ENCODE measurements at regions not wholly inside any gene's neighbourhood (a gene's known extent, or its start where the extent isn't known, plus 50 kb on each side); places are given as distances from the start of the nearest gene placed in this dataset.
"Not testable (repeated sequence)": the region's sequence is repeated elsewhere in the genome, so short reads cannot be mapped to it uniquely, and the experiment has no call there.

GRCh38 chr7:119643558-119643957, 629.4 kb upstream of the KCND2 start:
- H3K4me3 ChIP-seq (ENCODE audit: low read depth, low read length) = no peak overlapping the region
- H3K4me1 ChIP-seq = no peaks in the 10 kb centered on the region
- H3K27me3 ChIP-seq (replicated peaks; ENCODE audit: control insufficient read depth, insufficient read depth, low read length) = no peaks in the 10 kb centered on the region
- no peak overlapping the region for H3K27ac Mint-ChIP-seq (ENCODE audit: unreplicated experiment)
- H3K27me3 Mint-ChIP-seq (ENCODE audit: insufficient read depth, unreplicated experiment) = no peaks in the 10 kb centered on the region
- CTCF ChIA-PET = no interaction called here
- BruUV-seq (replicated peaks) = no TSS peak
- H3K4me1 Mint-ChIP-seq (ENCODE audit: low read depth, unreplicated experiment) = no peaks in the 10 kb centered on the region
- DNase-seq = no peak
- H3K9me3 ChIP-seq = no peaks in the 10 kb centered on the region
- peaks cover 8% of the 10 kb centered on the region for H3K9me3 Mint-ChIP-seq (ENCODE audit: unreplicated experiment)
- no peaks in the 10 kb centered on the region for H3K36me3 Mint-ChIP-seq (ENCODE audit: insufficient read depth, unreplicated experiment)
- POLR2A ChIA-PET = no interaction called here
- intact Hi-C loops (cut with micrococcal nuclease; ENCODE audit: unreplicated experiment) = no loop called here
- no peak for TF ChIP-seq CTCF (IDR thresholded peaks at IDR 0.05; ENCODE audit: insufficient read depth in 1 of 2, low read depth in 1 of 2, low read length in 1 of 2, severe bottlenecking in 1 of 2, unreplicated experiment in 1 of 2)
- H3K4me3 Mint-ChIP-seq (ENCODE audit: unreplicated experiment) = no peak overlapping the region
- H3K36me3 ChIP-seq (ENCODE audit: control insufficient read depth, insufficient read depth, low read length) = no peaks in the 10 kb centered on the region

- Histone ChIP-seq H3K9me3 (no peaks in the 10 kb centered on the region), H3K36me3 (ENCODE audit: control insufficient read depth, insufficient read depth, low read length) (no peaks in the 10 kb centered on the region), H3K27me3 (replicated peaks; ENCODE audit: control insufficient read depth, insufficient read depth, low read length) (no peaks in the 10 kb centered on the region), H3K4me3 (ENCODE audit: low read depth, low read length) (no peak overlapping the region), H3K4me1 (no peaks in the 10 kb centered on the region)
- H3K27ac Mint-ChIP-seq (ENCODE audit: unreplicated experiment) = no peak overlapping the region
- H3K4me3 Mint-ChIP-seq (ENCODE audit: unreplicated experiment) = no peak overlapping the region
- no peaks in the 10 kb centered on the region for H3K4me1 Mint-ChIP-seq (ENCODE audit: low read depth, unreplicated experiment)
- no peaks in the 10 kb centered on the region for H3K36me3 Mint-ChIP-seq (ENCODE audit: insufficient read depth, unreplicated experiment)
- BruUV-seq (replicated peaks) = no TSS peak
- ChIA-PET CTCF (no interaction called here), POLR2A (interaction anchor here (0.6 kb wide), 1 partner anchor 181 kb away, joined by 3 read pairs; no protein-coding TSS in a partner anchor)
- H3K27me3 Mint-ChIP-seq (ENCODE audit: insufficient read depth, unreplicated experiment) = no peaks in the 10 kb centered on the region
- no peak for TF ChIP-seq CTCF (IDR thresholded peaks at IDR 0.05; ENCODE audit: insufficient read depth in 1 of 2, low read depth in 1 of 2, low read length in 1 of 2, severe bottlenecking in 1 of 2, unreplicated experiment in 1 of 2)
- intact Hi-C loops (cut with micrococcal nuclease; ENCODE audit: unreplicated experiment) = no loop called here
- H3K9me3 Mint-ChIP-seq (ENCODE audit: unreplicated experiment) = peaks cover 8% of the 10 kb centered on the region
- DNase-seq = no peak
Observed at GRCh38 chr7:119647286-119647685, 625.7 kb upstream of the KCND2 start.

- BruUV-seq (replicated peaks); intact Hi-C loops (cut with micrococcal nuclease; ENCODE audit: unreplicated experiment); DNase-seq; H3K9me3 Mint-ChIP-seq (ENCODE audit: unreplicated experiment); POLR2A ChIA-PET; H3K4me1 ChIP-seq; H3K27ac Mint-ChIP-seq (ENCODE audit: unreplicated experiment); H3K4me1 Mint-ChIP-seq (ENCODE audit: low read depth, unreplicated experiment); H3K4me3 ChIP-seq (ENCODE audit: low read depth, low read length); H3K4me3 Mint-ChIP-seq (ENCODE audit: unreplicated experiment); H3K9me3 ChIP-seq; H3K36me3 Mint-ChIP-seq (ENCODE audit: insufficient read depth, unreplicated experiment); H3K27me3 Mint-ChIP-seq (ENCODE audit: insufficient read depth, unreplicated experiment); CTCF ChIA-PET; H3K27me3 ChIP-seq (replicated peaks; ENCODE audit: control insufficient read depth, insufficient read depth, low read length); H3K36me3 ChIP-seq (ENCODE audit: control insufficient read depth, insufficient read depth, low read length): not testable (repeated sequence)
Observed at GRCh38 chr7:119648752-119649151, 624.2 kb upstream of the KCND2 start.

GRCh38 chr7:119660080-119660479, 612.9 kb upstream of the KCND2 start:
- no peaks in the 10 kb centered on the region for H3K36me3 Mint-ChIP-seq (ENCODE audit: insufficient read depth, unreplicated experiment)
- no peaks in the 10 kb centered on the region for H3K27me3 ChIP-seq (replicated peaks; ENCODE audit: control insufficient read depth, insufficient read depth, low read length)
- no peaks in the 10 kb centered on the region for H3K27me3 Mint-ChIP-seq (ENCODE audit: insufficient read depth, unreplicated experiment)
- no peaks in the 10 kb centered on the region for H3K4me1 Mint-ChIP-seq (ENCODE audit: low read depth, unreplicated experiment)
- no peaks in the 10 kb centered on the region for H3K9me3 ChIP-seq
- no peaks in the 10 kb centered on the region for H3K4me1 ChIP-seq
- no peaks in the 10 kb centered on the region for H3K36me3 ChIP-seq (ENCODE audit: control insufficient read depth, insufficient read depth, low read length)
- intact Hi-C loops (cut with micrococcal nuclease; ENCODE audit: unreplicated experiment) = no loop called here
- no TSS peak for BruUV-seq (replicated peaks)
- H3K4me3 ChIP-seq (ENCODE audit: low read depth, low read length) = no peak overlapping the region
- H3K4me3 Mint-ChIP-seq (ENCODE audit: unreplicated experiment) = no peak overlapping the region
- no peak for TF ChIP-seq CTCF (IDR thresholded peaks at IDR 0.05; ENCODE audit: insufficient read depth in 1 of 2, low read depth in 1 of 2, low read length in 1 of 2, severe bottlenecking in 1 of 2, unreplicated experiment in 1 of 2)
- ChIA-PET CTCF (no interaction called here), POLR2A (no interaction called here)
- H3K27ac Mint-ChIP-seq (ENCODE audit: unreplicated experiment) = no peak overlapping the region
- H3K9me3 Mint-ChIP-seq (ENCODE audit: unreplicated experiment) = no peaks in the 10 kb centered on the region
- DNase-seq = no peak

All from Caco-2 (cell line).